Karpas-422 (cell line): ENCODE measurements at regions not wholly inside any gene's neighbourhood (a gene's known extent, or its start where the extent isn't known, plus 50 kb on each side); places are given as distances from the start of the nearest gene placed in this dataset.
"Not testable (repeated sequence)": the region's sequence is repeated elsewhere in the genome, so short reads cannot be mapped to it uniquely, and the experiment has no call there.

Experiments
- DNase-seq: peaks from one replicate; pipeline ENCODE4 v3.0.0-alpha.2; 2015
- H2AFZ ChIP-seq: fragments of 200-600 bp; sonication (generic); 2 replicates; pipeline ENCODE4 v1.6.1; 2014; ENCODE audit warnings: antibody characterized with exemption, low read length, mixed read lengths
- H3K27ac ChIP-seq: fragments of 200-600 bp; sonication (generic); 2 replicates; pipeline ENCODE4 v1.5.1; 2014; ENCODE audit warnings: mild to moderate bottlenecking, low read length, moderate library complexity
- H3K27me3 ChIP-seq: fragments of 200-600 bp; sonication (generic); 2 replicates; pipeline ENCODE4 v1.6.1; 2014; ENCODE audit warnings: low read length, mixed read lengths
- H3K36me3 ChIP-seq: fragments of 200-600 bp; sonication (generic); 2 replicates; pipeline ENCODE4 v1.6.1; 2014; ENCODE audit warnings: low read length, mixed read lengths; ENCODE audit not compliant: insufficient read depth
- H3K4me1 ChIP-seq: fragments of 200-600 bp; sonication (generic); 2 replicates; pipeline ENCODE4 v1.6.1; 2014; ENCODE audit warnings: mild to moderate bottlenecking, low read length, mixed read lengths
- H3K4me2 ChIP-seq: fragments of 200-600 bp; sonication (generic); 2 replicates; pipeline ENCODE4 v1.6.1; 2014; ENCODE audit warnings: low read length, low read depth, mild to moderate bottlenecking; ENCODE audit not compliant: poor library complexity, severe bottlenecking
- H3K4me3 ChIP-seq: fragments of 200-600 bp; sonication (generic); 2 replicates; pipeline ENCODE4 v1.5.1; 2014; ENCODE audit warnings: mild to moderate bottlenecking, antibody characterized with exemption, low read length, mixed read lengths
- H3K79me2 ChIP-seq: fragments of 200-600 bp; sonication (generic); 2 replicates; pipeline ENCODE4 v1.6.1; 2014; ENCODE audit warnings: mild to moderate bottlenecking, low read length, mixed read lengths
- H3K9ac ChIP-seq: fragments of 200-600 bp; sonication (generic); 2 replicates; pipeline ENCODE4 v1.6.0; 2014; ENCODE audit warnings: low read length
- H3K9me2 ChIP-seq: fragments of 200-600 bp; sonication (generic), shearing (Covaris generic); replicated peaks from 2 replicates; pipeline ENCODE4 v1.6.0; 2014; ENCODE audit warnings: mild to moderate bottlenecking, low read length, moderate library complexity; ENCODE audit not compliant: insufficient read depth
- H3K9me3 ChIP-seq: fragments of 300-700, 200-600 bp; sonication (generic); 2 replicates; pipeline ENCODE4 v1.6.1; 2014; ENCODE audit warnings: low read length, mixed read lengths
- H4K20me1 ChIP-seq: fragments of 200-600 bp; sonication (generic); 2 replicates; pipeline ENCODE4 v1.6.1; 2014; ENCODE audit warnings: mild to moderate bottlenecking, antibody characterized with exemption, low read length, low read depth; ENCODE audit not compliant: insufficient read depth

DNA sequence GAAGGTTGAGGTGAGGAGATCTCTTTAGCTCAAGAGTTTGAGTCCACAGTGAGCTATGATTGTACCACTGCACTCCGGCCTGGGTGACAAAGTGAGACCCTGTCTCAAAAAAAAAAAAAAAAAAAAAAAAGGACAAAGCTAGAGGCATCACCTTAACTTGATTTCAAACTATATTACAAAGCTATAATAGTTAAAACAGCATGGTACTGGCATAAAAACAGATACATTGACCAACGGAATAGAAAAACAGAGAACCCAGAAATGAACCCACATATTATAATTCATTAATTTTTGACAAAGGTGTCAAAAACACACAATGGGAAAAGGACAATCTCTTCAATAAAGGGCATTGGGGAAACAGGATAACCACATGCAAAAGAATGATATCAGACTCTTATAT, 50.8 kb upstream of the MBOAT1 start:
- Histone ChIP-seq H4K20me1 (no peaks in the 10 kb centered on the region), H3K79me2 (no peaks in the 10 kb centered on the region), H3K4me1 (no peaks in the 10 kb centered on the region), H3K9me3 (no peaks in the 10 kb centered on the region), H3K9me2 (no peaks in the 10 kb centered on the region), H2AFZ (no peak overlapping the region), H3K36me3 (no peaks in the 10 kb centered on the region), H3K4me2 (no peak overlapping the region), H3K27me3 (no peaks in the 10 kb centered on the region), H3K9ac (no peak overlapping the region), H3K4me3 (no peak overlapping the region), H3K27ac (no peak overlapping the region)
- no peak for DNase-seq

DNA sequence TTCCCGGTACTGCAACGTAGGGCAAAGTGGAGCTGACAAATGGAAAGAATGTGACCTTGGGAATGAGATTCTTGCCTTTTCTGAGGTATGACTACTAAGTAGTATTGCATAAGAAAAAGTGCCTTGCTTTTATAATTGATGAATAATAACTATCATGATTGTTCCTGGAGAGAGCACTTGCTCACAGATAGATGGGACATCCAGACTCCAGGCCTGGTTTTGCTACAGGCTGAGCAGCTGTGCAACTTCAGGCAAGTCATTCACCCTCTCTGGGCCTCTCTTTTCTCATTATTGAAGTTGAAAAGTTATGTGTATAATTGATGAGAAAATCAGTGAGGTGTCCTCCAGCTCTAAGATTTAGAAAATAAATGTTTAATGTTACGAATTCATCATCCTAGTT, 53.6 kb upstream of the MBOAT1 start:
- no peak overlapping the region for H2AFZ ChIP-seq
- no peaks in the 10 kb centered on the region for H3K9me3 ChIP-seq
- peak; percentile 6 for DNase-seq
- H4K20me1 ChIP-seq = no peaks in the 10 kb centered on the region
- no peak overlapping the region for H3K4me2 ChIP-seq
- no peak overlapping the region for H3K9ac ChIP-seq
- no peaks in the 10 kb centered on the region for H3K9me2 ChIP-seq
- H3K27ac ChIP-seq = no peak overlapping the region
- H3K27me3 ChIP-seq = no peaks in the 10 kb centered on the region
- H3K79me2 ChIP-seq = no peaks in the 10 kb centered on the region
- H3K4me1 ChIP-seq = no peaks in the 10 kb centered on the region
- H3K4me3 ChIP-seq = no peak overlapping the region
- H3K36me3 ChIP-seq = no peaks in the 10 kb centered on the region

DNA sequence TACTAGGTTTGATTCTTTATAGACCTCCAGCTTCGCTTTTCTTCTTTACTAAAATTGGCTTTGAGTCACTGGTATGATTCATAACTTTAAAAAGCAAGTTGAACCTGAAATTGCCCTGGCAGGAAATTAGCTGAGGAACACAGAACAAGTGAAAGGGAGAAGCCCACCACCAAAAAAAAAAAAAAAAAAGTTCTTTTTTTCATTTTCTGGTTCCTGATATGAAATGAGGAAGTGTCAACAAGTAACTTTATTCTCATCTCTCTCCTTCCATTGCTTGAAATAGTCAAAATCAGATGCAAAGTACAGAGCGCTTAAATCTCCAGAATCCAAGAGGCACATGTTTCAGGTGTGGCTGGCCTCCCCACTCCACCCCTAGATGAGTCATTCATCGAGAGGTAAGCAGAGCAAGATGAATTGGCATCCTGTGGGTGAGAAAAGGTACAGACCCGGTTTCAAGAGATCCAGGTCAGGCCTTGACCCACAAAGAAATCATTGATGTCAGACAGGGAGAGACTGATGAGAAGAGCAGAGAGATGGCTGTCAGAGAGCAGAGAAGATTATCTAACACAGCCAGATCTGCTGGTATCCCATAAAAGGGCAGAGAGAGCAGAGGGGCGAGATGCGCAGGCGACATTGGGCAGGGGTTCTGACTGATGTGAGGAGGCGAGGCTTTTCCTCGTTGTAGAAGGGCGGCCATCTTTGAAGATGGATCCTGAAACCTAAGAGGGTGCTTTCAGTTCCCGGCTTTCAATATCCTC, 54.8 kb upstream of the MBOAT1 start:
- no peak overlapping the region for H3K27ac ChIP-seq
- no peak overlapping the region for H3K9ac ChIP-seq
- H3K9me3 ChIP-seq = no peaks in the 10 kb centered on the region
- no peaks in the 10 kb centered on the region for H3K9me2 ChIP-seq
- H3K79me2 ChIP-seq = no peaks in the 10 kb centered on the region
- H3K4me2 ChIP-seq = no peak overlapping the region
- no peaks in the 10 kb centered on the region for H4K20me1 ChIP-seq
- H3K4me1 ChIP-seq = no peaks in the 10 kb centered on the region
- H3K4me3 ChIP-seq = no peak overlapping the region
- no peak overlapping the region for H2AFZ ChIP-seq
- no peaks in the 10 kb centered on the region for H3K27me3 ChIP-seq
- H3K36me3 ChIP-seq = no peaks in the 10 kb centered on the region
- DNase-seq = peak; percentile 25

DNA sequence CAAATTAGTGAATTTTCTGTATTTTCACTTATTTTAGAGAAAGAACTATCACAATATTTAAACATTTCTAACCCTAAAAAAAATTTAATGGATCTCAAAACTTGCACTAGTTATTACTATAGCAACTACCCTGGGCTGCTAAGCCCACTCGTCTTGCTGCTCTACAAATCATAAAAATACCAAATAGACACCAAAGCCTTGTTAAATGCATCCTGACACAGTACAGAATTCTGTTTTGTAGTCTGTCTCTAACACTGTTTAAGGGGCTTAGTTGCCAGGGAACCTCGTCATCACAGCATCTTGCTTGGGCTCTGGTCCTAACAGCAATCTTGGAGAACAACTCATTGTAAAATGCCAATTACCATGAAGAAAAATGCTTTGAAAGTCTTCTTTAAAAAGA, 56.9 kb upstream of the MBOAT1 start:
- Histone ChIP-seq H3K9me3 (no peaks in the 10 kb centered on the region), H3K79me2 (no peaks in the 10 kb centered on the region), H4K20me1 (no peaks in the 10 kb centered on the region), H2AFZ (no peak overlapping the region), H3K4me1 (no peaks in the 10 kb centered on the region), H3K9me2 (no peaks in the 10 kb centered on the region), H3K4me2 (no peak overlapping the region), H3K36me3 (no peaks in the 10 kb centered on the region), H3K27ac (no peak overlapping the region), H3K4me3 (no peak overlapping the region), H3K27me3 (no peaks in the 10 kb centered on the region), H3K9ac (no peak overlapping the region)
- DNase-seq = peak; percentile 32

DNA sequence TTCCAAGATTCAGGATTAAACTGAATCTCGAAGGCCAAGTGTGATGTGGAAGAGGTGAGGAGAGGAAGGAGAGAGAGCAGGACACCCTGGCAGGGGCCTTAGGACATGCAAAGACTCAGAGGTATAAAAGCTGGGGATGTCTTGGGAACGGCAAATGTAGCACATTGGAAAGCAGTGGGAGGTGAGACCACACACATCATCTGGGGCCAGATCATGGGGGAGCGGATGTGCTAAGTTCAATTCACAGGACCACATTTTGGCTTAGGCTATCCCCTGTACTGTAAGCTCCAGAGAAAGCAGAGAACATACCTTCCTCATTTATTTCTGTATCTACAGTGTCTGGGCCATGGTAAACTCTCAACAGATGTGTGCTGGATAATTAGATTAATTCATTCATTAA, 59.5 kb upstream of the MBOAT1 start:
- Histone ChIP-seq H3K9me2 (no peaks in the 10 kb centered on the region), H3K36me3 (no peaks in the 10 kb centered on the region), H3K4me2 (no peak overlapping the region), H4K20me1 (no peaks in the 10 kb centered on the region), H3K9ac (no peak overlapping the region), H3K27me3 (no peaks in the 10 kb centered on the region), H3K79me2 (no peaks in the 10 kb centered on the region), H3K27ac (no peak overlapping the region), H3K4me3 (no peak overlapping the region), H2AFZ (no peak overlapping the region), H3K4me1 (no peaks in the 10 kb centered on the region), H3K9me3 (no peaks in the 10 kb centered on the region)
- no peak for DNase-seq

DNA sequence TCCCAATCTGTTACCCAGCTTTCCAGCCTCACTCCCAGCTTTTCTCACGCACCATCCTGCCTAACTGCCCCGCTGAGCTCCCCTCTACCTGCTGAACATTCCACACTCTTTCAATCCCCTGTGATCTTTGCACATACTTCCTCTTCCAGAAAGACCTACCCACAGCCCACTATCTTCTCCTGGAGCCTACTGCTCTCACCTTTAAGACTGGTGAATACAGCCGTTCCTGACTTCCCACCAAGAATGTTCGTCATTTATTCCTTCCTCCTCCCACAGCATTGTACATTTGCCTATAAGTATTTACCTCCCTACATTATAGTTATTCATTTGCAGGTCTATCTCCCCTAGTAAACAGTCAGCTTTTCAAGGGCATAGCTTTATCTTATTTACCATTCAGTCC, 61.9 kb upstream of the MBOAT1 start:
- Histone ChIP-seq H4K20me1 (no peaks in the 10 kb centered on the region), H3K4me3 (no peak overlapping the region), H3K4me1 (no peaks in the 10 kb centered on the region), H3K9ac (no peak overlapping the region), H2AFZ (no peak overlapping the region), H3K27me3 (no peaks in the 10 kb centered on the region), H3K79me2 (no peaks in the 10 kb centered on the region), H3K9me2 (no peaks in the 10 kb centered on the region), H3K27ac (no peak overlapping the region), H3K9me3 (no peaks in the 10 kb centered on the region), H3K4me2 (no peak overlapping the region), H3K36me3 (no peaks in the 10 kb centered on the region)
- no peak for DNase-seq

DNA sequence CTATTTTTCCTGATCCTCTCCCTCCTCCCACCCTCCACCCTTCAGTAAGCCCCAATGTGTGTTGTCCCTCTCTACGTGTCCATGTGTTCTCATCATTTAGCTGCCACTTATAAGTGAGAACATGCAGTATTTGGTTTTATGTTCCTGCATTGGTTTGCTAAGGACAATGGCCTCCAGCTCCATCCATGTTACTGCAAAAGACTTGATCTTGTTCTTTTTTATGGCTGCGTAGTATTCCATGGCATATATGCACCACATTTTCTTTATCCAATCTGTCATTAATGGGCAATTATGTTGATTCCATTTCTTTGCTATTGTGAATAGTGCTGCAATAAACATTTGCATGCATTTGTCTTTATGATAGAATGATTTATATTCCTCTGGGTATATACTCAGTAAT, 63.6 kb upstream of the MBOAT1 start:
- not testable (repeated sequence) for H3K4me2 ChIP-seq, H3K36me3 ChIP-seq, H2AFZ ChIP-seq, H3K4me1 ChIP-seq, H3K27ac ChIP-seq, H3K9me2 ChIP-seq, H3K4me3 ChIP-seq, H4K20me1 ChIP-seq, H3K9me3 ChIP-seq, H3K27me3 ChIP-seq, H3K79me2 ChIP-seq, DNase-seq, H3K9ac ChIP-seq

DNA sequence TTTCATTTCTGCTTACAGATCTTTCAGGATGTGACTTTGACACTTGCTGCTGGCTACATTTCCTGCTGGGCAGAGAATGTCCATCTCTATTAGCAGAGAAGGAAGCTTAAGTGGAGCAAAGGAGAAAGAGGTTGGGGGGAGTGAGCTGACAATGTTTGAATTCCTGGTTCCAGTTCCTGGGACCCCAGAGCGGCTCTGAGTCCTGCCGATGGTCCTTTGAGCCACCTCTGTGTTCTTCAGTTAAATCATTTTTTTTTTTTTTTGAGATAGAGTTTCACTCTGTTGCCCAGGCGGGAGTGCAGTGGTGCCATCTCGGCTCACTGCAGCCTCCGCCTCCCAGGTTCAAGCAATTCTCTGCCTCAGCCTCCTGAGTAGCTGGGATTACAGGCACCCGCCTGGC, 65.5 kb upstream of the MBOAT1 start:
- not testable (repeated sequence) for H3K79me2 ChIP-seq, H2AFZ ChIP-seq, H3K4me3 ChIP-seq

DNA sequence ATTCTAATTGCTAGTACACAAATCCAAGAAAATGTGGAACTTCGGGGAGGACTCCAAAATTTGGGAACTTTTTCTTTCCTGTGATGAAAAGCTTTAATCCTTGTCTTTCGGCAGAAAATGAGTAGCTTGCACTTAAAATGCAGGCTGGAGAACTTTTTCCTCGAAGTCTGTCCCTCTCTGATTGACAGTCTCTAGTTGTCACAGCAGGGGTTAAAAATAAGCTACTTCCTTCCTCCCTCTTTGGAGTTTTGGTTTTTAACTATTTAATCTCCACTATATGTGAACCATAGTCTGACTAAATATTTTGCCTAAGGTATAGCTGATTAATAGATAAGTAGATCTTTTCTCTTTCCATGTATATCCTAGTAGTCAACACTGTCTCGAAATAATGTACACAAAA, 66.8 kb upstream of the MBOAT1 start:
- no peaks in the 10 kb centered on the region for H3K36me3 ChIP-seq
- H3K4me1 ChIP-seq = no peaks in the 10 kb centered on the region
- H3K4me2 ChIP-seq = no peak overlapping the region
- DNase-seq = no peak
- no peaks in the 10 kb centered on the region for H4K20me1 ChIP-seq
- no peaks in the 10 kb centered on the region for H3K9me2 ChIP-seq
- H3K27me3 ChIP-seq = no peaks in the 10 kb centered on the region; the same call in 1 of the 2 replicates
- H3K9me3 ChIP-seq = no peaks in the 10 kb centered on the region
- H3K9ac ChIP-seq = no peak overlapping the region
- H3K27ac ChIP-seq = no peak overlapping the region
- no peaks in the 10 kb centered on the region for H3K79me2 ChIP-seq
- H3K4me3 ChIP-seq = no peak overlapping the region
- no peak overlapping the region for H2AFZ ChIP-seq

More for the DNA sequence above, 65.5 kb upstream of the MBOAT1 start:
- H3K36me3 ChIP-seq, H3K27me3 ChIP-seq, H3K9me2 ChIP-seq, H3K9ac ChIP-seq, H3K9me3 ChIP-seq, H3K4me1 ChIP-seq, DNase-seq, H3K4me2 ChIP-seq, H4K20me1 ChIP-seq, H3K27ac ChIP-seq: not testable (repeated sequence)
